ENCODE measurements at regions not wholly inside any gene's neighbourhood (a gene's known extent, or its start where the extent isn't known, plus 50 kb on each side); places are given as distances from the start of the nearest gene placed in this dataset.

GRCh38 chr4:16969696-16970135 is 71.3 kb upstream of the LDB2 start:
- TF ChIP-seq CTCF (IDR thresholded peaks at IDR 0.05) (no peak), POLR2A (IDR thresholded peaks at IDR 0.05) (no peak), EP300 (IDR thresholded peaks at IDR 0.05; ENCODE audit: low read depth) (no peak), POLR2AphosphoS5 (IDR thresholded peaks at IDR 0.05) (peak; percentile 24 to 75 (median 60))
